ENCODE measurements at regions not wholly inside any gene's neighbourhood (a gene's known extent, or its start where the extent isn't known, plus 50 kb on each side); places are given as distances from the start of the nearest gene placed in this dataset.

DNA sequence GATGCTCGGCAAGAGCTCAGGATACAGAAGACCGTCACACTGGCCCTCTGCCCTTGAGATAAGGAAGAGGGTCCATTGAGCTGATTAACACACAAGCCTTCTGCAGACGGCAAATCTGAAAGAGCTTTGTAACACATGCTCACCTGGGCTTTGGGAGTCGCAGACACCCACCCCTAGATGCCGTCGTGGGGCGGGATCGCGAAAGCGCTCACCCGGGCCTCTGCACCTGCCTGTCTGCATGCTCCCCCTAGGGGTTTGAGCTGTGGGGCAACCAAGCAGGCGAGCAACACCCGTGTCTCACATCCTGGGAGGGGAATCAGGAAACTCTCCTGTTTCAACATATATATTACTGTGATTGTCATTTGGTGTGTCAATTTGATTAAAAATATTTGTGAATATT is 99.8 kb upstream of the KCNH7 start:
- TF ChIP-seq, protein P1, sequence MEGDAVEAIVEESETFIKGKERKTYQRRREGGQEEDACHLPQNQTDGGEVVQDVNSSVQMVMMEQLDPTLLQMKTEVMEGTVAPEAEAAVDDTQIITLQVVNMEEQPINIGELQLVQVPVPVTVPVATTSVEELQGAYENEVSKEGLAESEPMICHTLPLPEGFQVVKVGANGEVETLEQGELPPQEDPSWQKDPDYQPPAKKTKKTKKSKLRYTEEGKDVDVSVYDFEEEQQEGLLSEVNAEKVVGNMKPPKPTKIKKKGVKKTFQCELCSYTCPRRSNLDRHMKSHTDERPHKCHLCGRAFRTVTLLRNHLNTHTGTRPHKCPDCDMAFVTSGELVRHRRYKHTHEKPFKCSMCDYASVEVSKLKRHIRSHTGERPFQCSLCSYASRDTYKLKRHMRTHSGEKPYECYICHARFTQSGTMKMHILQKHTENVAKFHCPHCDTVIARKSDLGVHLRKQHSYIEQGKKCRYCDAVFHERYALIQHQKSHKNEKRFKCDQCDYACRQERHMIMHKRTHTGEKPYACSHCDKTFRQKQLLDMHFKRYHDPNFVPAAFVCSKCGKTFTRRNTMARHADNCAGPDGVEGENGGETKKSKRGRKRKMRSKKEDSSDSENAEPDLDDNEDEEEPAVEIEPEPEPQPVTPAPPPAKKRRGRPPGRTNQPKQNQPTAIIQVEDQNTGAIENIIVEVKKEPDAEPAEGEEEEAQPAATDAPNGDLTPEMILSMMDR (IDR thresholded peaks at IDR 0.05): no peak
- no peak for TF ChIP-seq POLR2A (IDR thresholded peaks at IDR 0.05)

Data from body of pancreas (tissue), 4 donors.